Astrocyte of the cerebellum (primary cell): ENCODE measurements at regions not wholly inside any gene's neighbourhood (a gene's known extent, or its start where the extent isn't known, plus 50 kb on each side); places are given as distances from the start of the nearest gene placed in this dataset.

Experiments used
- DNase-seq: peaks from one replicate; pipeline ENCODE4 v3.0.0-alpha.2; 2011; ENCODE audit warnings: low read depth
- H3K4me3 ChIP-seq: 2 replicates; pipeline ENCODE4 v1.5.1; 2011; ENCODE audit warnings: mild to moderate bottlenecking, low read depth, low read length, moderate library complexity
- in situ Hi-C: cut with HindIII; loops from 2 replicates; pipeline ENCODE4 v1.10.0; 2017; ENCODE audit warnings: low sequenced_read_pairs
- TF ChIP-seq, protein P1 (sequence below): IDR thresholded peaks from 2 replicates; pipeline ENCODE4 v1.5.1; 2012; ENCODE audit warnings: low read length, low read depth, moderate library complexity, mild to moderate bottlenecking; ENCODE audit errors: missing control alignments

GRCh38 chr14:71695611-71696350 is 236.4 kb upstream of the RGS6 start:
- no peak overlapping the region for H3K4me3 ChIP-seq
- TF ChIP-seq, protein P1, sequence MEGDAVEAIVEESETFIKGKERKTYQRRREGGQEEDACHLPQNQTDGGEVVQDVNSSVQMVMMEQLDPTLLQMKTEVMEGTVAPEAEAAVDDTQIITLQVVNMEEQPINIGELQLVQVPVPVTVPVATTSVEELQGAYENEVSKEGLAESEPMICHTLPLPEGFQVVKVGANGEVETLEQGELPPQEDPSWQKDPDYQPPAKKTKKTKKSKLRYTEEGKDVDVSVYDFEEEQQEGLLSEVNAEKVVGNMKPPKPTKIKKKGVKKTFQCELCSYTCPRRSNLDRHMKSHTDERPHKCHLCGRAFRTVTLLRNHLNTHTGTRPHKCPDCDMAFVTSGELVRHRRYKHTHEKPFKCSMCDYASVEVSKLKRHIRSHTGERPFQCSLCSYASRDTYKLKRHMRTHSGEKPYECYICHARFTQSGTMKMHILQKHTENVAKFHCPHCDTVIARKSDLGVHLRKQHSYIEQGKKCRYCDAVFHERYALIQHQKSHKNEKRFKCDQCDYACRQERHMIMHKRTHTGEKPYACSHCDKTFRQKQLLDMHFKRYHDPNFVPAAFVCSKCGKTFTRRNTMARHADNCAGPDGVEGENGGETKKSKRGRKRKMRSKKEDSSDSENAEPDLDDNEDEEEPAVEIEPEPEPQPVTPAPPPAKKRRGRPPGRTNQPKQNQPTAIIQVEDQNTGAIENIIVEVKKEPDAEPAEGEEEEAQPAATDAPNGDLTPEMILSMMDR = no peak
- in situ Hi-C loops = no loop called here
- no peak for DNase-seq

- TF ChIP-seq, protein P1 = no peak
- DNase-seq = no peak
- no peak overlapping the region for H3K4me3 ChIP-seq
- in situ Hi-C loops = no loop called here
Measured at GRCh38 chr14:71698027-71698426, 234.2 kb upstream of the RGS6 start.

GRCh38 chr14:71698673-71699072 is 233.6 kb upstream of the RGS6 start:
- TF ChIP-seq, protein P1 = no peak
- no peak for DNase-seq
- in situ Hi-C loops = no loop called here
- H3K4me3 ChIP-seq = no peak overlapping the region

DNA sequence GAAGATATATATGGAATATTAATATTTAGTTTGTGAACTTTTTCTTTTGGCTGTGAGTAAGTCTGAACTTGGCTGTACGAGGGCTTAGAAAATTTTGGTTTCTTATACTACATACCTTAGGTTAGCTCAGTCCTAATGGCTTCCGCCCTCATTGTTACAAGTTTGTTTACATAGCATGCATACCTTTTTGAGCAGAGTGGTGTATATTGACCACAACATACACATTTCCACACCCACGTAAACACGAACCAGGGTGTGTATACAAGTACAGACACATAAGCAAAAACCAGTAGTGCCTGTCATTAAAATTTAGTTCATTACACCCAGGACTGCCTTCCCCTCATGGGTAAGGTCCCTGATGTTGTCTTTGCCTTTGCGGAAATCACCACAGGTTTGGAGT is 230.2 kb upstream of the RGS6 start:
- H3K4me3 ChIP-seq = no peak overlapping the region
- in situ Hi-C loops = no loop called here
- no peak for DNase-seq
- TF ChIP-seq, protein P1 = no peak

GRCh38 chr14:71702786-71703185 is 229.4 kb upstream of the RGS6 start:
- TF ChIP-seq, protein P1 = no peak
- DNase-seq = no peak
- in situ Hi-C loops = no loop called here

GRCh38 chr14:71703477-71703876 is 228.8 kb upstream of the RGS6 start:
- H3K4me3 ChIP-seq = no peak overlapping the region
- in situ Hi-C loops = no loop called here
- TF ChIP-seq, protein P1 = no peak
- peak; percentile 27 for DNase-seq

More at GRCh38 chr14:71702786-71703185, 229.4 kb upstream of the RGS6 start:
- H3K4me3 ChIP-seq = no peak overlapping the region

GRCh38 chr14:71704210-71704609 is 228.0 kb upstream of the RGS6 start:
- TF ChIP-seq, protein P1 = no peak
- DNase-seq = no peak
- in situ Hi-C loops = no loop called here
- H3K4me3 ChIP-seq = no peak overlapping the region
